HG02571 (cell line): ENCODE measurements at regions not wholly inside any gene's neighbourhood (a gene's known extent, or its start where the extent isn't known, plus 50 kb on each side); places are given as distances from the start of the nearest gene placed in this dataset.

ENCODE experiments used
- ATAC-seq: cut with Tn5 transposase; IDR thresholded peaks from one replicate; pipeline ENCODE4 v1.9.1; 2021; ENCODE audit warnings: mild to moderate bottlenecking, moderate library complexity; ENCODE audit not compliant: unreplicated experiment

DNA sequence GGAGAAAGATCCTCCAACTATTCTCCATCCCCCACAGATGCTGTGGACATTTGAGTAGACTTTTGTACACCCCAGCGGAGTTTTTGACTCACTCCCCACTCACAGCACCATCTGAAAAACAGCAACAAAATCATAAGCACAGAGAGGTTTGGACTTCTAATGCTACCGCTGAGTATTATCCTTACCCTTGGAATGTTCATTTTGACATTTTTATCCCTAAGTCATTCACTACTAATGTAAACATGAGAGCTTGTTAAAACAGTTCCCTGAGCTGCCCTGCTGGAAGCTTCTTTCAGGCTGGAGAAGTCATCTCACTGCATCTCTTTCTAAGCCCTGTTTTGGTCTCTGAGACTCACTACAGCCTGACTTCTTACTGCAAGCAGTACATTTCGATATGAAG, 1045.9 kb downstream of the MCTP2 start:
- ATAC-seq, result no peak

- no peak for ATAC-seq
These were observed 1047.3 kb downstream of the MCTP2 start for GRCh38 chr15:95278532-95279245.

DNA sequence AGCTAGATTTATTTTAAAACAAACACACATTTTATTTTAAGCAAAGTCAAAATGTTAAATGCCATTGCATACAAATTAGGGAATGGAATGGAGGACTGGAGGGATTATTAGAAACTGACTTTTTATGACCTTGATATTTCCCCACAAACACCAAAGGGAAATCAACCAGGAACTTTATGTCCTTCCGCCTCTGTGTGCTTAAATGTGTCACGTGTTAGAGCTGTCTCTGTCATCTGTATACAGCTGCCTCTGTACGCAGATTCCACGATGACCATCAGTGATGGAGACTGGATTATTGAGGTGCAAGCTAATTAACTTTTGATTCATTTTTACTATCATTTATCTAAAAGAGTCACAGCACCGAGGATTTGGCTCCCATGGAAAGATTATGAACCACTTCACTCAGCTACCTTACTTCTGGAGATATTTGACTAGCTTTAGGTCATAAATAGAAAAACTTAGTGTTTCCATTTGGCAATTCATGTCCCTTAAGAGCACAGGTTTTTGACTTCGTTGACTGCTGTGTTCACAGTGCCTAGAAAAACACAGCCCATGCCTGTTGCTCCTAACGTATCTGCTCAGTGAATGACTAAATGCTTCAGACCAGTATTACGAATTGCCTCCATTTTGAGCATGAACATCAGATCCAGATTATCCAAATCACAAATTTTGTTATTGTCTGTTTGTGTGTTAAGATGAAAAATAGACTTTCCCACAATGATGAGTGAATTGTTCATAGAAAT, 1048.1 kb downstream of the MCTP2 start:
- no peak for ATAC-seq

- ATAC-seq, result no peak
These were observed 1049.3 kb downstream of the MCTP2 start for GRCh38 chr15:95280711-95281110.

DNA sequence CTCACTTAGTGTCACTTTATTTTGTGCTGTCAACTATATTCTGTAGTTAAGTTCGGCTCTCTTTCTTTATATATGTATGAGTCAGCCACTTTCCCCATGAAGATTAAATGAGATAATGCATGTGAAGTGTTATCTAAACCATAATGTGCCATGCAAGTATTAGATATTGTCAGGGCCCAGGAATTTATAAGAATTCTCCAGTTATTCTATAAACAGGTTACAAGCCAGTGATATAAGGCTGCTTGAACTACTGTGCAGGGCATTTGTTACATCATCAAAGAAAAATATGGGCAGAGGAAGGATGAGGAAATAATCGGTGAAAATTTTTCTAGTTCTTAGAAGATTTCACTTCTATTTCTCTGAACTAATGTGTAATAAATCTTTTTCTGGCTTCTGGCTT, 1049.0 kb upstream of the NR2F2 start:
- no peak for ATAC-seq

DNA sequence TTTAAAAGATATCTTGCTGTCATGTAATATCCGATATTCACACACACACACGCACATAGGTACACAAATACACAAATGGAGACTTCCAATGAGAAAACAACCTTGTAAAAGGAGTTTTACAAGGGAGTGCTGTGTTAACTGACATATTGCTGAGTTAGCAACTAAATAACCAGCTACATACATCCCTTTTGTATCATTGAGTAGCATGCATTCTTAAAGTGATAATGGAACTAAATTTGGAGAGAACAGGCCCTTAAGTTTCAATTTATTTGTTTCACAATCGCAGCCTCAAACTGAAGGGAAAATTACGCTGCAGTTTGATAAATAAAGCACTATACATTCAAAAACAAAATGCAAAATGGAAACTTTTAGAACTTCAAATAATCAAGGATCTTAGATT, 1046.0 kb upstream of the NR2F2 start:
- no peak for ATAC-seq

DNA sequence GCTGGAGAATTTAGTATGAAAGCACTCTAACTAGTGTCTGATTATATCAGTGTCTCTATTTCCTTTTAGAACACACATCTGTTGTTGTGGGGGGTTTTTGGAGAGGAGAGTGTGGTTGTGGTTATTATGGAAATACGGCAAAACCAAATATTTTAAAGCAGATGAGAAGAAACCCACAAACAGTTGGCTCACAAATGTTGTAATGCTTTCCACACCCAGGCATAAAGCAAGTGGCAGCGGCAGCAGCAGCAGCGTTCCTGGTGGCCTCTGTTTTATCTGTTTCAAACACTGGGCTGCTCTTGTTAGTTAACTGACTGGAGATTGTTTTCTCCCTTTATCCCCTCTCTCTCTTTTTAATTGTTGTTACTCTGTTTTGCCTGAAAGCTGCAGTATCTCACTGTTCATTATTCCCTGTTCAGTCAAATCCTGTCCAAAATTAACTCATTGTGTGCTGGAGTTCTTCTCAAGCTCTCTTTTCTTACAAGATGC, 1045.5 kb upstream of the NR2F2 start:
- no peak for ATAC-seq

GRCh38 chr15:95286352-95286880, 1044.1 kb upstream of the NR2F2 start:
- no peak for ATAC-seq

- ATAC-seq, result no peak
These were observed 1042.8 kb upstream of the NR2F2 start for GRCh38 chr15:95287720-95288103.

GRCh38 chr15:95288626-95289025, 1041.9 kb upstream of the NR2F2 start:
- no peak for ATAC-seq

DNA sequence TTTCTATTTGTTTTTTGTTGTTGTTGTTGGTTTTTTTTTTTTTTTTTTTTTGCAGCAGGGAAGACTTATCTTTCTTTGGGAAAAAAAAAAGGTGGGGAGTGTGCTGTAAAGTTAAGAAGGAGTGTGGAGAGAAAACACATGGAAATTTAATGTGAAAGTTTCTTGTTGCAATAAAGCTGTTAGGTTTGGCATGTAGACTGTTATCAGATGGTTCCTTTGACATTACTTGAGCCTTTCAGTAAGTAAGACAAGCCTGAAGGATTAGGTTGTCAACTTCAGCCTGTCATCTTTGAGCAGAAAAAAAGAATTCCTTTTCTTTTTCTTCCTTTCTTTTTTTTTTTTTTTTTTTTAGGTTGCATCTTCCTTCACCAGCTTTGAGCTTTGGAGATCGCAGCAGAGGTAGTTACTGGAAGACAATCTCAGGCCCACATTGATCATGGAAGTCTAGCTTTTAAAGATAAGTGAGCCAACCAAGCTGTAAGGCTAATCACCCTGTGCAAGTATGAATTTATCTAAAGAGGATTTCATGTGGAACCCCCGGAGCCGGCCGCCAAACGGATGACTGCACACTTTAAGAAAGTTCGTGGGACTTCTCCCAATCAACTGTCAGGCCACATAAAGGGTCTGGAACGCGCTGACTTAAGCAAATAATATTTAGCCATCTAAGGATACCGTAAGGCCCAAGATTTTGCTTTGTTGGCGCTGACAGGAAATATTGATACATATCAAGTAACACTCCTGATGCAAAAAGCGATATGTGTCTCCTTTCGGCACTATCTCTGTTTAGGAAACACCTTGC, 1040.1 kb upstream of the NR2F2 start:
- ATAC-seq, result no peak

- no peak for ATAC-seq
These were observed 1038.5 kb upstream of the NR2F2 start for GRCh38 chr15:95291898-95292472.

GRCh38 chr15:95292785-95293450, 1037.6 kb upstream of the NR2F2 start:
- ATAC-seq, result no peak

GRCh38 chr15:95293456-95294031, 1037.0 kb upstream of the NR2F2 start:
- no peak for ATAC-seq

GRCh38 chr15:95295363-95295762, 1035.1 kb upstream of the NR2F2 start:
- ATAC-seq, result no peak

DNA sequence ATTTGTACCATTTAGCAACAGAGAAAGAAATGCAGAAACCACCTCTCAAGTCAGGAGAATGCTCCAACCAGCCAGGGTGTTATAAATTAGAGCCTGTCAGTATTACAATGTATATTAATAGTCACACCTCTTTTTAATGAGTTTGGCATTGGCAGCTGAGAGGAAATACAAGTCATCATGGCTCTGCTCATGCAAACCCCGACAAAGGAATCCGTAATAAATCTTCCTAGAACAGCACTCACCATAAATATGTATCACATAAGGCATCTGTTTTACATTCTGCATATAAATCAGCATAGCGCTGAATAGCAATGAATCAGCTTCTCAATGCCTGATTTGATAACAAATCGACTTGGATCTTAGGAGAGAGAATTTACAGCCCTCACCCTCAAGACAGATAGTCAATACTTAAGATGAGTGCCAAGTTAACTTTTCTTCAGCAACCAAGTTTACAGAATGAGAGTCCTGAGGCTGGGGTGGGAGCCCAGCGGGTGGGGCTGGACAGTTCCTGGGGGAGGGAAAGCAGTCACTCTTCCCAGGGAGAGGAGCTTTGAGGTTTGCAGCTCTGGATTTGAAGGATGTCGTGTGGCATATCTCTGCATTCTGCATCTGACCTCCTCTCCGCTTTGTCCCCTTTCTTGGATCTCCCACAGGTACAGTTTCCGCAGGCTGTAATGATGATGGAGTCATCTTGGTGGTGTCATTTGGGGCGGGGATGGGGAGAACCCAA, 1034.4 kb upstream of the NR2F2 start:
- no peak for ATAC-seq

- ATAC-seq, result no peak
These were observed 1033.9 kb upstream of the NR2F2 start for GRCh38 chr15:95296643-95297042.

DNA sequence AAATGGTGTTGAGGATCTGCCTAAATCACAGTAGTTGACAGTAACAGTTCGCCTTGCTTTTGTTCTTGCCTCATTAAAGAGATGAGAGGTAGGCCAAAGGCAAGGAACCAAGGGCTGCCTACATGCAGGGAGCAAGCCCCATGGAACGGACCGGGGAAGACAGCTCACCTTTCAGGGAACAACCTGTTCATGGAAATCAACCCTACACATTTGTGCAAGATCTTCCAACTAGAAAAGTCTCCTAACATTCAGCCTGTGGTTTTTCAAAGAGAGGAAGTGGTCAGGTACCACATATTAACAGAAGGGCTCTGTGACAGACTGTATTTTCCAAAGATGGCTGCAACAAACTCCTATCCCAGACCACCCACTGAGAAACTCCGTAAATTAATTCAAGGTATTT, 1031.8 kb upstream of the NR2F2 start:
- ATAC-seq, result no peak

DNA sequence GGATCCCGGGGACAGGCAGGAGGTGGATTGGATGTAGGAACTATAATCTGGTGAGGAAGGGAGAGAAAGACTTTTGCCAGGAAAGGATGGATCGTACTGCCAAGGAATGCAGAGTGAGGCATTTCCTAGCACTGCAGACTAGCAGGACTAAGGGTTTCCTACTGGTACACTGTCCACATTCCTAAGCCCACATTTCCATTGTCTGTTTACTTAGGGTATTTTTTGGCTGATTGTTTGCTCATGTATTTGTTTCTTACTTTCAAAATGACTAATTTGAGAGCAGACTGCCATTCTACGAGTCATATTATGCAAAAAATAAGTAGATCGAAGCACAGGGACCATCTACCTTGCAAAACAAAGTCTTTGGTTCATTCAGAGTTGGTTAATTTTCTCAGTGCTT, 1029.5 kb upstream of the NR2F2 start:
- ATAC-seq, result no peak
